ENCODE measurements at regions not wholly inside any gene's neighbourhood (a gene's known extent, or its start where the extent isn't known, plus 50 kb on each side); places are given as distances from the start of the nearest gene placed in this dataset.

DNA sequence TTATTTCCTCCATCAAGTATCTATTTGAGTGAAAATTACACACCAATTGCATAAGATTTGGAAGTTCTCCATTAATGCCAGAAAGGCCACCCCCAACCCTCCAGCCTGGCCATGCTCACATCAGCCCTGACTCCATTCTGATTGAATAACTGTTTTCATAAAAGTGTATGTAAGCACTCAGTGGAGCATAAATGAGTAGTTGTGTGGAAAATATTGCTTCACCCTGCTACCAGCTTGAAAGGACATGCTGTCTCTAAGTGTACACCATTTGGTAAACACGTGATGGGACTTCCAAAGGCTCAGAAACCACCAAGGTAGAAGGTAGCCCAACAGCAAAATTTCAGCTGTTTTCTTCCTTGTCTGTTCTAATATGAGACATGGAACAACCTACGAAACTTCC is 393.8 kb downstream of the ZNF385D start:
- Histone ChIP-seq H3K4me2 (ENCODE audit: low read length) (no peak overlapping the region), H3K9me3 (ENCODE audit: low read length) (no peaks in the 10 kb centered on the region), H3K79me2 (replicated peaks; ENCODE audit: insufficient read depth, low read length) (no peaks in the 10 kb centered on the region), H3F3A (ENCODE audit: insufficient read depth, low read length, poor library complexity, severe bottlenecking) (no peaks in the 10 kb centered on the region), H3K9me2 (ENCODE audit: insufficient read depth, low read length) (no peaks in the 10 kb centered on the region), H3K36me3 (ENCODE audit: insufficient read depth, low read length) (no peaks in the 10 kb centered on the region), H3K27me3 (ENCODE audit: insufficient read depth, low read depth, low read length) (no peaks in the 10 kb centered on the region), H2AFZ (ENCODE audit: low read depth, low read length) (no peak overlapping the region), H3K27ac (ENCODE audit: low read length) (no peak overlapping the region), H3K4me3 (ENCODE audit: low read length) (no peak overlapping the region), H3K9ac (ENCODE audit: low read length) (no peak overlapping the region), H4K20me1 (ENCODE audit: insufficient read depth) (no peaks in the 10 kb centered on the region)
- TF ChIP-seq RAD21 (conservative IDR thresholded peaks at IDR 0.05) (no peak), MXI1 (conservative IDR thresholded peaks at IDR 0.05; ENCODE audit: poor library complexity, severe bottlenecking) (no peak)
- TF ChIP-seq, protein P1, sequence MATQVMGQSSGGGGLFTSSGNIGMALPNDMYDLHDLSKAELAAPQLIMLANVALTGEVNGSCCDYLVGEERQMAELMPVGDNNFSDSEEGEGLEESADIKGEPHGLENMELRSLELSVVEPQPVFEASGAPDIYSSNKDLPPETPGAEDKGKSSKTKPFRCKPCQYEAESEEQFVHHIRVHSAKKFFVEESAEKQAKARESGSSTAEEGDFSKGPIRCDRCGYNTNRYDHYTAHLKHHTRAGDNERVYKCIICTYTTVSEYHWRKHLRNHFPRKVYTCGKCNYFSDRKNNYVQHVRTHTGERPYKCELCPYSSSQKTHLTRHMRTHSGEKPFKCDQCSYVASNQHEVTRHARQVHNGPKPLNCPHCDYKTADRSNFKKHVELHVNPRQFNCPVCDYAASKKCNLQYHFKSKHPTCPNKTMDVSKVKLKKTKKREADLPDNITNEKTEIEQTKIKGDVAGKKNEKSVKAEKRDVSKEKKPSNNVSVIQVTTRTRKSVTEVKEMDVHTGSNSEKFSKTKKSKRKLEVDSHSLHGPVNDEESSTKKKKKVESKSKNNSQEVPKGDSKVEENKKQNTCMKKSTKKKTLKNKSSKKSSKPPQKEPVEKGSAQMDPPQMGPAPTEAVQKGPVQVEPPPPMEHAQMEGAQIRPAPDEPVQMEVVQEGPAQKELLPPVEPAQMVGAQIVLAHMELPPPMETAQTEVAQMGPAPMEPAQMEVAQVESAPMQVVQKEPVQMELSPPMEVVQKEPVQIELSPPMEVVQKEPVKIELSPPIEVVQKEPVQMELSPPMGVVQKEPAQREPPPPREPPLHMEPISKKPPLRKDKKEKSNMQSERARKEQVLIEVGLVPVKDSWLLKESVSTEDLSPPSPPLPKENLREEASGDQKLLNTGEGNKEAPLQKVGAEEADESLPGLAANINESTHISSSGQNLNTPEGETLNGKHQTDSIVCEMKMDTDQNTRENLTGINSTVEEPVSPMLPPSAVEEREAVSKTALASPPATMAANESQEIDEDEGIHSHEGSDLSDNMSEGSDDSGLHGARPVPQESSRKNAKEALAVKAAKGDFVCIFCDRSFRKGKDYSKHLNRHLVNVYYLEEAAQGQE (IDR thresholded peaks at IDR 0.05; ENCODE audit: borderline replicate concordance): no peak
- TF ChIP-seq, protein P2, sequence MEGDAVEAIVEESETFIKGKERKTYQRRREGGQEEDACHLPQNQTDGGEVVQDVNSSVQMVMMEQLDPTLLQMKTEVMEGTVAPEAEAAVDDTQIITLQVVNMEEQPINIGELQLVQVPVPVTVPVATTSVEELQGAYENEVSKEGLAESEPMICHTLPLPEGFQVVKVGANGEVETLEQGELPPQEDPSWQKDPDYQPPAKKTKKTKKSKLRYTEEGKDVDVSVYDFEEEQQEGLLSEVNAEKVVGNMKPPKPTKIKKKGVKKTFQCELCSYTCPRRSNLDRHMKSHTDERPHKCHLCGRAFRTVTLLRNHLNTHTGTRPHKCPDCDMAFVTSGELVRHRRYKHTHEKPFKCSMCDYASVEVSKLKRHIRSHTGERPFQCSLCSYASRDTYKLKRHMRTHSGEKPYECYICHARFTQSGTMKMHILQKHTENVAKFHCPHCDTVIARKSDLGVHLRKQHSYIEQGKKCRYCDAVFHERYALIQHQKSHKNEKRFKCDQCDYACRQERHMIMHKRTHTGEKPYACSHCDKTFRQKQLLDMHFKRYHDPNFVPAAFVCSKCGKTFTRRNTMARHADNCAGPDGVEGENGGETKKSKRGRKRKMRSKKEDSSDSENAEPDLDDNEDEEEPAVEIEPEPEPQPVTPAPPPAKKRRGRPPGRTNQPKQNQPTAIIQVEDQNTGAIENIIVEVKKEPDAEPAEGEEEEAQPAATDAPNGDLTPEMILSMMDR (IDR thresholded peaks at IDR 0.05; ENCODE audit: poor library complexity, severe bottlenecking): no peak

DNA sequence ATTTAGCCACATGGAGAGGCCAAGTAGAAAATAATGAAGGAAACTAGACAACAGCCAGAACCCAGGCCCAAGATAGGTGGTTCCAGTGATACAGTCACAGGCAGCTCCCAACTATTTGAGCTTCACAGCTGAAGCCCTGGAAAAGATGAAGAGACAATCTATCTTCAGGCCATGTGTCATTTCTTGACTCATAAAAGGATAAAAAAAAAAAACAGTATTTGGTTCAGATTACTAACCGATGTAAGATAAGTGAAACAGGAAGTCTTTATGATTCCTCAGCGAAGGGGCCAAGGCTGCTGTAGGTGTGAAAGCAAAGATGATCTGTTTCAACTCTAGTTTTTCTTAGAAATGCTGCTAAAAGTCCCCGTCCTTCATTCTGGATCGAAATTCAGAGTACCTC is 394.6 kb downstream of the ZNF385D start:
- H3K27me3 ChIP-seq (ENCODE audit: insufficient read depth, low read depth, low read length): no peaks in the 10 kb centered on the region
- no peak overlapping the region for H3K4me2 ChIP-seq (ENCODE audit: low read length)
- no peaks in the 10 kb centered on the region for H3K36me3 ChIP-seq (ENCODE audit: insufficient read depth, low read length)
- H3K79me2 ChIP-seq (replicated peaks; ENCODE audit: insufficient read depth, low read length): no peaks in the 10 kb centered on the region
- H3K9me3 ChIP-seq (ENCODE audit: low read length): no peaks in the 10 kb centered on the region
- no peak overlapping the region for H3K4me3 ChIP-seq (ENCODE audit: low read length)
- no peak for TF ChIP-seq MXI1 (conservative IDR thresholded peaks at IDR 0.05; ENCODE audit: poor library complexity, severe bottlenecking)
- TF ChIP-seq, protein P2 (IDR thresholded peaks at IDR 0.05; ENCODE audit: poor library complexity, severe bottlenecking): no peak
- TF ChIP-seq SMC3 (conservative IDR thresholded peaks at IDR 0.05; ENCODE audit: poor library complexity): no peak
- no peak for TF ChIP-seq EZH2 (IDR thresholded peaks at IDR 0.05; ENCODE audit: borderline replicate concordance, insufficient read depth, low read length, poor library complexity, severe bottlenecking)
- no peak for TF ChIP-seq POLR2AphosphoS5 (IDR thresholded peaks at IDR 0.05)
- TF ChIP-seq, protein P1 (IDR thresholded peaks at IDR 0.05; ENCODE audit: borderline replicate concordance): no peak
- TF ChIP-seq EP300 (conservative IDR thresholded peaks at IDR 0.05; ENCODE audit: poor library complexity, severe bottlenecking): no peak
- H3K9ac ChIP-seq (ENCODE audit: low read length): no peak overlapping the region
- no peak overlapping the region for H3K27ac ChIP-seq (ENCODE audit: low read length)
- no peaks in the 10 kb centered on the region for H3K9me2 ChIP-seq (ENCODE audit: insufficient read depth, low read length)
- H2AFZ ChIP-seq (ENCODE audit: low read depth, low read length): no peak overlapping the region
- H4K20me1 ChIP-seq (ENCODE audit: insufficient read depth): no peaks in the 10 kb centered on the region
- no peaks in the 10 kb centered on the region for H3F3A ChIP-seq (ENCODE audit: insufficient read depth, low read length, poor library complexity, severe bottlenecking)

All from neural cell (in vitro differentiated cells).